ENCODE measurements at regions not wholly inside any gene's neighbourhood (a gene's known extent, or its start where the extent isn't known, plus 50 kb on each side); places are given as distances from the start of the nearest gene placed in this dataset.

GRCh38 chr3:31237887-31238286, 294.8 kb upstream of the STT3B start:
- TF ChIP-seq CTCF (IDR thresholded peaks at IDR 0.05) (no peak), POLR2A (IDR thresholded peaks at IDR 0.05) (no peak), EP300 (IDR thresholded peaks at IDR 0.05) (no peak)
